ENCODE measurements at regions not wholly inside any gene's neighbourhood (a gene's known extent, or its start where the extent isn't known, plus 50 kb on each side); places are given as distances from the start of the nearest gene placed in this dataset.

GRCh38 chr2:129763190-129763846, 216.1 kb upstream of the RAB6C start:
- Histone ChIP-seq H3K9ac (ENCODE audit: low read depth, low read length) (no peak overlapping the region), H3K27ac (ENCODE audit: low read depth, low read length) (no peak overlapping the region), H3K4me3 (ENCODE audit: low read depth, low read length) (no peak overlapping the region), H3K36me3 (ENCODE audit: control insufficient read depth, insufficient read depth, low read length) (no peaks in the 10 kb centered on the region), H3K9me3 (ENCODE audit: control insufficient read depth, insufficient read depth, low read length) (no peaks in the 10 kb centered on the region), H3K4me1 (ENCODE audit: control insufficient read depth, insufficient read depth, low read length) (peaks cover 7% of the 10 kb centered on the region), H3K27me3 (ENCODE audit: control insufficient read depth, insufficient read depth, low read length) (no peaks in the 10 kb centered on the region)

GRCh38 chr2:129763966-129764365, 215.5 kb upstream of the RAB6C start:
- Histone ChIP-seq H3K36me3 (ENCODE audit: control insufficient read depth, insufficient read depth, low read length) (no peaks in the 10 kb centered on the region), H3K9me3 (ENCODE audit: control insufficient read depth, insufficient read depth, low read length) (no peaks in the 10 kb centered on the region), H3K27me3 (ENCODE audit: control insufficient read depth, insufficient read depth, low read length) (no peaks in the 10 kb centered on the region), H3K4me3 (ENCODE audit: low read depth, low read length) (no peak overlapping the region), H3K4me1 (ENCODE audit: control insufficient read depth, insufficient read depth, low read length) (0 out of 2 replicates have a peak, but pooled peaks cover under 1% of the 10 kb centered on the region), H3K9ac (ENCODE audit: low read depth, low read length) (no peak overlapping the region), H3K27ac (ENCODE audit: low read depth, low read length) (no peak overlapping the region)

- no peaks in the 10 kb centered on the region for H3K27me3 ChIP-seq (ENCODE audit: control insufficient read depth, insufficient read depth, low read length)
- H3K4me1 ChIP-seq (ENCODE audit: control insufficient read depth, insufficient read depth, low read length) = no peaks in the 10 kb centered on the region
These were observed 214.8 kb upstream of the RAB6C start for GRCh38 chr2:129764376-129765325.

GRCh38 chr2:129765326-129765677, 214.2 kb upstream of the RAB6C start:
- Histone ChIP-seq H3K27me3 (ENCODE audit: control insufficient read depth, insufficient read depth, low read length) (no peaks in the 10 kb centered on the region), H3K36me3 (ENCODE audit: control insufficient read depth, insufficient read depth, low read length) (no peaks in the 10 kb centered on the region), H3K4me3 (ENCODE audit: low read depth, low read length) (no peak overlapping the region), H3K9ac (ENCODE audit: low read depth, low read length) (no peak overlapping the region), H3K4me1 (ENCODE audit: control insufficient read depth, insufficient read depth, low read length) (no peaks in the 10 kb centered on the region), H3K9me3 (ENCODE audit: control insufficient read depth, insufficient read depth, low read length) (no peaks in the 10 kb centered on the region), H3K27ac (ENCODE audit: low read depth, low read length) (no peak overlapping the region)

More at GRCh38 chr2:129764376-129765325, 214.8 kb upstream of the RAB6C start:
- Histone ChIP-seq H3K9me3 (ENCODE audit: control insufficient read depth, insufficient read depth, low read length) (no peaks in the 10 kb centered on the region), H3K36me3 (ENCODE audit: control insufficient read depth, insufficient read depth, low read length) (no peaks in the 10 kb centered on the region), H3K9ac (ENCODE audit: low read depth, low read length) (no peak overlapping the region), H3K4me3 (ENCODE audit: low read depth, low read length) (no peak overlapping the region), H3K27ac (ENCODE audit: low read depth, low read length) (no peak overlapping the region)

GRCh38 chr2:129765678-129766351, 213.7 kb upstream of the RAB6C start:
- Histone ChIP-seq H3K9me3 (ENCODE audit: control insufficient read depth, insufficient read depth, low read length) (no peaks in the 10 kb centered on the region), H3K27me3 (ENCODE audit: control insufficient read depth, insufficient read depth, low read length) (no peaks in the 10 kb centered on the region), H3K27ac (ENCODE audit: low read depth, low read length) (no peak overlapping the region), H3K36me3 (ENCODE audit: control insufficient read depth, insufficient read depth, low read length) (no peaks in the 10 kb centered on the region), H3K9ac (ENCODE audit: low read depth, low read length) (no peak overlapping the region), H3K4me3 (ENCODE audit: low read depth, low read length) (no peak overlapping the region), H3K4me1 (ENCODE audit: control insufficient read depth, insufficient read depth, low read length) (no peaks in the 10 kb centered on the region)

- H3K9ac ChIP-seq (ENCODE audit: low read depth, low read length) = no peak overlapping the region
- no peaks in the 10 kb centered on the region for H3K27me3 ChIP-seq (ENCODE audit: control insufficient read depth, insufficient read depth, low read length)
- H3K4me1 ChIP-seq (ENCODE audit: control insufficient read depth, insufficient read depth, low read length) = no peaks in the 10 kb centered on the region
- no peak overlapping the region for H3K27ac ChIP-seq (ENCODE audit: low read depth, low read length)
- no peaks in the 10 kb centered on the region for H3K9me3 ChIP-seq (ENCODE audit: control insufficient read depth, insufficient read depth, low read length)
- no peaks in the 10 kb centered on the region for H3K36me3 ChIP-seq (ENCODE audit: control insufficient read depth, insufficient read depth, low read length)
- no peak overlapping the region for H3K4me3 ChIP-seq (ENCODE audit: low read depth, low read length)
These were observed 213.0 kb upstream of the RAB6C start for GRCh38 chr2:129766374-129766993.

- H3K27ac ChIP-seq (ENCODE audit: low read depth, low read length) = no peak overlapping the region
- no peaks in the 10 kb centered on the region for H3K4me1 ChIP-seq (ENCODE audit: control insufficient read depth, insufficient read depth, low read length)
- H3K4me3 ChIP-seq (ENCODE audit: low read depth, low read length) = no peak overlapping the region
- no peaks in the 10 kb centered on the region for H3K27me3 ChIP-seq (ENCODE audit: control insufficient read depth, insufficient read depth, low read length)
- H3K9ac ChIP-seq (ENCODE audit: low read depth, low read length) = no peak overlapping the region
- H3K36me3 ChIP-seq (ENCODE audit: control insufficient read depth, insufficient read depth, low read length) = no peaks in the 10 kb centered on the region
- no peaks in the 10 kb centered on the region for H3K9me3 ChIP-seq (ENCODE audit: control insufficient read depth, insufficient read depth, low read length)
These were observed 212.0 kb upstream of the RAB6C start for GRCh38 chr2:129767346-129768035.

GRCh38 chr2:129768036-129768386, 211.5 kb upstream of the RAB6C start:
- Histone ChIP-seq H3K4me1 (ENCODE audit: control insufficient read depth, insufficient read depth, low read length) (no peaks in the 10 kb centered on the region), H3K36me3 (ENCODE audit: control insufficient read depth, insufficient read depth, low read length) (no peaks in the 10 kb centered on the region), H3K4me3 (ENCODE audit: low read depth, low read length) (no peak overlapping the region), H3K9ac (ENCODE audit: low read depth, low read length) (no peak overlapping the region), H3K9me3 (ENCODE audit: control insufficient read depth, insufficient read depth, low read length) (no peaks in the 10 kb centered on the region), H3K27me3 (ENCODE audit: control insufficient read depth, insufficient read depth, low read length) (no peaks in the 10 kb centered on the region), H3K27ac (ENCODE audit: low read depth, low read length) (no peak overlapping the region)

GRCh38 chr2:129768485-129769184, 210.8 kb upstream of the RAB6C start:
- H3K36me3 ChIP-seq (ENCODE audit: control insufficient read depth, insufficient read depth, low read length) = no peaks in the 10 kb centered on the region
- no peaks in the 10 kb centered on the region for H3K9me3 ChIP-seq (ENCODE audit: control insufficient read depth, insufficient read depth, low read length)
- no peaks in the 10 kb centered on the region for H3K4me1 ChIP-seq (ENCODE audit: control insufficient read depth, insufficient read depth, low read length)
- H3K4me3 ChIP-seq (ENCODE audit: low read depth, low read length) = no peak overlapping the region
- H3K27ac ChIP-seq (ENCODE audit: low read depth, low read length) = no peak overlapping the region
- no peak overlapping the region for H3K9ac ChIP-seq (ENCODE audit: low read depth, low read length)
- no peaks in the 10 kb centered on the region for H3K27me3 ChIP-seq (ENCODE audit: control insufficient read depth, insufficient read depth, low read length)
